ENCODE measurements at regions not wholly inside any gene's neighbourhood (a gene's known extent, or its start where the extent isn't known, plus 50 kb on each side); places are given as distances from the start of the nearest gene placed in this dataset.
"Not testable (repeated sequence)": the region's sequence is repeated elsewhere in the genome, so short reads cannot be mapped to it uniquely, and the experiment has no call there.

DNA sequence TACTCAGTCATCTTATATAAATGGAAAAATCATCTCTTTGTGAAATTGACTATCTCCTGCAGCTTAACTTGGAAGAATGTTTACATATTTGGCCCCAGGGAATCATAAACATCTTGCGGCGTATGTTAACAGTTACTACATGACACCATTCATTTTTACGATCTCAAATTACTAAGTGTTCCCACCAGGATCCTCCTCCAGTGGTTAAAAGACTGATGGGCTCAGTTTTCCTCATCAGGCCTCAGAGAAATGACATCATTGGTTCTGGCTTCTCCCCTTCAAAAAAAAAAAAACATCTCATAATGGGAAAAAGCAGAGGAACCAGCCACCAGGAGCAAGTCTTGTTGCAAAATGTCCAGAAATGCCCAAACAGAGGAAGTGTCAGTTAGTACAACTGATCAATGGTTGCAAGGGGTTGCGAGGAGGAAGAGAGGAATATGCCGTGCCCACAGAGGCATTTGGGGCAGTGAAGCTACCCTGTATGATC, 70.5 kb upstream of the LIPC start:
- no peak for DNase-seq (ENCODE audit: low read depth)

DNA sequence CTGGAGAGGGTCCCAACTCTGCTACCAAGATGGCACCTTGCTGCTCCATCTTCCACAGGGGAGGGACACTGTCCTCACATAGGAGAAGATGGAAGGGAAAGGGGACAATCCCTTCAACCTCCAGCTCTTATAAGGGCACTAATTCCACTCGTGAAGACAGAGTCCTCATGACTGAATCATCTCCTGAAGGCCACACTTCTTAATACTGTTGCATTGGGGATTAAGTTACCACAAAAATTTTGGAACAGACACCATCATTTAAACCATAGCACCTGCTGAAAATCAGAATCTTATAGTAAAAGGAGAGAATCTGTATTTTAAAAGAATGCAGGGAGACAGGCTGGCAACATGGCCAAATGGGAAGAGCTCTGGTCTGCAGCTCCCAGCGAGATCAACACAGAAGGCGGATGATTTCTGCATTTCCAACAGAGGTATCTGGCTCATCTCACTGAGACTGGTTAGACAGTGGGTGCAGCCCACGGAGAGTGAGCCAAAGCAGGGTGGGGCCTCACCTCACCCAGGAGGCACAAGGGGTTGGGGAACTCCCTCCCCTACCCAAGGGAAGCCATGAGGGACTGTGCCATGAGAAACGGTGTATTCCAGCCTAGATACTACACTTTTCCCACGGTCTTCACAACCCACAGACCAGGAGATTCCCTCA, 69.4 kb upstream of the LIPC start:
- DNase-seq (ENCODE audit: low read depth): no peak

GRCh38 chr15:58363118-58363517, 68.7 kb upstream of the LIPC start:
- DNase-seq (ENCODE audit: low read depth): not testable (repeated sequence)

GRCh38 chr15:58363673-58364072, 68.1 kb upstream of the LIPC start:
- DNase-seq (ENCODE audit: low read depth): not testable (repeated sequence)

- DNase-seq (ENCODE audit: low read depth): not testable (repeated sequence)
Measured at GRCh38 chr15:58365098-58365497, 66.7 kb upstream of the LIPC start.

- DNase-seq (ENCODE audit: low read depth): no peak
Measured at GRCh38 chr15:58369261-58369701, 62.5 kb upstream of the LIPC start.

DNA sequence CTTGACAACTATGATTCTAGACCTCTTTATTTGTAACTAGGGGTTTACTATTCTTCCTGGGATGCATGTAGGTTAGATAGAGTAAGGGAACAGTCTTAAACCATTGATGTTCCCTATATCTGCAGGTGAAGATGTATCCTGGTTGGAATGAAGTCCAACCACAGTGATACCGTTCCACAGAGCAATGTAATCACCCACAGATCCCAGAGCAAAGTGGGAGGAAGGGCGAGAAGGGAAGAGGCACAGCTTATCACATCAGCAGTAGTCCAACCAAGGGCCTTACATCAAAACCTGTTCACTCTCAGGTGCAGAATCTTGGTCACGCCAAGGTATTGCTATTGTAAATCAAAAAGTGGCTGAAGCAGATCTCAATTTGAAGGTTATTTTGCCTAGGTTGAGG, 61.8 kb upstream of the LIPC start:
- DNase-seq (ENCODE audit: low read depth): no peak

- DNase-seq (ENCODE audit: low read depth): no peak
Measured at GRCh38 chr15:58374147-58374546, 57.6 kb upstream of the LIPC start.

- DNase-seq (ENCODE audit: low read depth): no peak
Measured at GRCh38 chr15:58377193-58377592, 54.6 kb upstream of the LIPC start.

GRCh38 chr15:58378241-58379085, 53.3 kb upstream of the LIPC start:
- no peak for DNase-seq (ENCODE audit: low read depth)

GRCh38 chr15:58379454-58379853, 52.3 kb upstream of the LIPC start:
- not testable (repeated sequence) for DNase-seq (ENCODE audit: low read depth)

DNA sequence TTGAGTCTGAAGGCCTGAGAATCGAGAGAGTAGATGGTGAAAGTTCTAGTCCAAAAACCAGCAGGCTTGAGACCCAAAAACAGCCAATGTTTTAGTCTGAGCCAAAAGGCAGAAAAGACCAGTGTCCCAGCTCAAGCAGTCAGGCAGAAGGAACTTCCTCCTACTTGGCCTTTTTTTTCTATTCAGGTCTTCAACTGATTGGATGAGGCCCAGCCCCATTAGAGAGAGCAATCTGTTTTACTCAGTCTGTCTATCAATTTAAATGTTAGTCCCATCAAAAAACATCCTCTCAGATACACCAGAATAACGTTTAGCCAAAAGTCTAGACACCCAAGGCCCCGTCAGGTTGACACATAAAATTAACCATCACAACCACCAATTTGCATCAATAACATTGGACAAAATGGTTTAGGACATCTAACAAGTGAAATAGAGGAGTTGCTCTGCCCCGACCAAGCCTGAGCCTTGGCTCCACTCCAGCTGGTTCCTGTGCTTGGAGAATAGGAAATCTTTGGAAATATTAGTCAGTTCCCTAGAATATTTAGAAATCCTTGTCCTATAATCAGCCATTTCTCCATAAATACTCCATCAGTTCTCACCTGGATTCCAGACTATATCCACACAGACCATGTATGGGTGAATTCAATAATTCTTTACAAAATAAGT, 51.4 kb upstream of the LIPC start:
- DNase-seq (ENCODE audit: low read depth): no peak

GRCh38 chr15:58381697-58382096, 50.1 kb upstream of the LIPC start:
- no peak for DNase-seq (ENCODE audit: low read depth)

All from stimulated activated CD4-positive, alpha-beta T cell treated with anti-CD3 and anti-CD28 coated beads, Interleukin-2, amount 100 ng/mL, for 4 hours (primary cell).